ENCODE measurements at regions not wholly inside any gene's neighbourhood (a gene's known extent, or its start where the extent isn't known, plus 50 kb on each side); places are given as distances from the start of the nearest gene placed in this dataset.
A peak's percentile ranks its signal among the peaks of the same experiment; 100 is the strongest.
"Not testable (repeated sequence)": the region's sequence is repeated elsewhere in the genome, so short reads cannot be mapped to it uniquely, and the experiment has no call there.

- not testable (repeated sequence) for H3K9me3 Mint-ChIP-seq (ENCODE audit: unreplicated experiment); H3K27me3 Mint-ChIP-seq (ENCODE audit: low read depth, unreplicated experiment); H2AFZ ChIP-seq (ENCODE audit: low read depth, low read length); H3K4me3 Mint-ChIP-seq (ENCODE audit: unreplicated experiment); FAIRE-seq; H3K79me2 ChIP-seq (ENCODE audit: insufficient read depth, low read length); H3K27ac ChIP-seq (ENCODE audit: low read depth, low read length); H3K4me3 ChIP-seq (ENCODE audit: insufficient read depth, low read depth, low read length); H3K9me3 ChIP-seq (ENCODE audit: insufficient read depth, low read depth, low read length); H3K4me1 ChIP-seq (ENCODE audit: insufficient read depth, low read length); H3K36me3 Mint-ChIP-seq (ENCODE audit: low read depth, unreplicated experiment); H3K9ac ChIP-seq (ENCODE audit: low read length); H4K20me1 ChIP-seq (ENCODE audit: insufficient read depth, low read length); H3K27me3 ChIP-seq (ENCODE audit: insufficient read depth, low read length); H3K4me2 ChIP-seq (ENCODE audit: low read length); H3K36me3 ChIP-seq (ENCODE audit: insufficient read depth, low read length)
- Mint-ChIP-seq H3K27ac (ENCODE audit: unreplicated experiment) (peak overlapping the region; percentile 34), H3K4me1 (ENCODE audit: low read depth, unreplicated experiment) (peaks cover 33% of the 10 kb centered on the region)
- peak; percentile 58 for DNase-seq (ENCODE audit: low read depth)
Observed at GRCh38 chr1:145537003-145537402, 70.8 kb upstream of the GPR89A start.

- not testable (repeated sequence) for H3K4me1 ChIP-seq (ENCODE audit: insufficient read depth, low read length); H2AFZ ChIP-seq (ENCODE audit: low read depth, low read length); H3K4me2 ChIP-seq (ENCODE audit: low read length); H3K27me3 ChIP-seq (ENCODE audit: insufficient read depth, low read length); FAIRE-seq; H3K9ac ChIP-seq (ENCODE audit: low read length); H3K79me2 ChIP-seq (ENCODE audit: insufficient read depth, low read length); H3K36me3 ChIP-seq (ENCODE audit: insufficient read depth, low read length); H3K27ac ChIP-seq (ENCODE audit: low read depth, low read length); H3K4me3 Mint-ChIP-seq (ENCODE audit: unreplicated experiment); H4K20me1 ChIP-seq (ENCODE audit: insufficient read depth, low read length); H3K36me3 Mint-ChIP-seq (ENCODE audit: low read depth, unreplicated experiment); H3K4me3 ChIP-seq (ENCODE audit: insufficient read depth, low read depth, low read length); H3K27me3 Mint-ChIP-seq (ENCODE audit: low read depth, unreplicated experiment); H3K9me3 ChIP-seq (ENCODE audit: insufficient read depth, low read depth, low read length); H3K9me3 Mint-ChIP-seq (ENCODE audit: unreplicated experiment)
- H3K27ac Mint-ChIP-seq (ENCODE audit: unreplicated experiment): peak overlapping the region; percentile 13
- DNase-seq (ENCODE audit: low read depth): peak; percentile 61
- H3K4me1 Mint-ChIP-seq (ENCODE audit: low read depth, unreplicated experiment): peaks cover 25% of the 10 kb centered on the region
Observed at GRCh38 chr1:145535461-145535860, 72.3 kb upstream of the GPR89A start.

GRCh38 chr1:145528068-145528564 is 79.7 kb upstream of the GPR89A start:
- not testable (repeated sequence) for DNase-seq (ENCODE audit: low read depth); H3K79me2 ChIP-seq (ENCODE audit: insufficient read depth, low read length); H3K36me3 Mint-ChIP-seq (ENCODE audit: low read depth, unreplicated experiment); H3K4me2 ChIP-seq (ENCODE audit: low read length); H3K27ac ChIP-seq (ENCODE audit: low read depth, low read length); H3K9ac ChIP-seq (ENCODE audit: low read length); H3K9me3 Mint-ChIP-seq (ENCODE audit: unreplicated experiment); H3K9me3 ChIP-seq (ENCODE audit: insufficient read depth, low read depth, low read length); H3K4me1 ChIP-seq (ENCODE audit: insufficient read depth, low read length); H2AFZ ChIP-seq (ENCODE audit: low read depth, low read length); H3K27me3 ChIP-seq (ENCODE audit: insufficient read depth, low read length); H3K36me3 ChIP-seq (ENCODE audit: insufficient read depth, low read length); H3K27me3 Mint-ChIP-seq (ENCODE audit: low read depth, unreplicated experiment); H3K4me3 Mint-ChIP-seq (ENCODE audit: unreplicated experiment); H3K4me3 ChIP-seq (ENCODE audit: insufficient read depth, low read depth, low read length); H4K20me1 ChIP-seq (ENCODE audit: insufficient read depth, low read length); FAIRE-seq; H3K4me1 Mint-ChIP-seq (ENCODE audit: low read depth, unreplicated experiment); H3K27ac Mint-ChIP-seq (ENCODE audit: unreplicated experiment)

GRCh38 chr1:145520159-145520558 is 87.6 kb upstream of the GPR89A start:
- H3K27ac Mint-ChIP-seq (ENCODE audit: unreplicated experiment); H3K9me3 ChIP-seq (ENCODE audit: insufficient read depth, low read depth, low read length); DNase-seq (ENCODE audit: low read depth); H3K4me1 ChIP-seq (ENCODE audit: insufficient read depth, low read length); FAIRE-seq; H3K4me2 ChIP-seq (ENCODE audit: low read length); H3K4me3 Mint-ChIP-seq (ENCODE audit: unreplicated experiment); H3K9ac ChIP-seq (ENCODE audit: low read length); H2AFZ ChIP-seq (ENCODE audit: low read depth, low read length); H3K4me3 ChIP-seq (ENCODE audit: insufficient read depth, low read depth, low read length); H3K4me1 Mint-ChIP-seq (ENCODE audit: low read depth, unreplicated experiment); H3K9me3 Mint-ChIP-seq (ENCODE audit: unreplicated experiment); H3K36me3 ChIP-seq (ENCODE audit: insufficient read depth, low read length); H3K79me2 ChIP-seq (ENCODE audit: insufficient read depth, low read length); H3K27me3 ChIP-seq (ENCODE audit: insufficient read depth, low read length); H3K36me3 Mint-ChIP-seq (ENCODE audit: low read depth, unreplicated experiment); H3K27ac ChIP-seq (ENCODE audit: low read depth, low read length); H4K20me1 ChIP-seq (ENCODE audit: insufficient read depth, low read length): not testable (repeated sequence)
- peaks cover 25% of the 10 kb centered on the region for H3K27me3 Mint-ChIP-seq (ENCODE audit: low read depth, unreplicated experiment)

GRCh38 chr1:145519302-145519701 is 88.5 kb upstream of the GPR89A start:
- not testable (repeated sequence) for H3K27me3 ChIP-seq (ENCODE audit: insufficient read depth, low read length); H3K79me2 ChIP-seq (ENCODE audit: insufficient read depth, low read length); H3K36me3 Mint-ChIP-seq (ENCODE audit: low read depth, unreplicated experiment); H3K27ac ChIP-seq (ENCODE audit: low read depth, low read length); H2AFZ ChIP-seq (ENCODE audit: low read depth, low read length); H3K4me1 ChIP-seq (ENCODE audit: insufficient read depth, low read length); H3K4me2 ChIP-seq (ENCODE audit: low read length); H3K36me3 ChIP-seq (ENCODE audit: insufficient read depth, low read length); H3K9me3 Mint-ChIP-seq (ENCODE audit: unreplicated experiment); H3K9me3 ChIP-seq (ENCODE audit: insufficient read depth, low read depth, low read length); FAIRE-seq; H3K9ac ChIP-seq (ENCODE audit: low read length); H3K4me1 Mint-ChIP-seq (ENCODE audit: low read depth, unreplicated experiment); H3K4me3 ChIP-seq (ENCODE audit: insufficient read depth, low read depth, low read length); H3K4me3 Mint-ChIP-seq (ENCODE audit: unreplicated experiment); DNase-seq (ENCODE audit: low read depth); H3K27ac Mint-ChIP-seq (ENCODE audit: unreplicated experiment); H4K20me1 ChIP-seq (ENCODE audit: insufficient read depth, low read length)
- peaks cover 25% of the 10 kb centered on the region for H3K27me3 Mint-ChIP-seq (ENCODE audit: low read depth, unreplicated experiment)

GRCh38 chr1:145513017-145513416 is 87.6 kb upstream of the NBPF20 start:
- H3K27ac Mint-ChIP-seq (ENCODE audit: unreplicated experiment); H4K20me1 ChIP-seq (ENCODE audit: insufficient read depth, low read length); H3K4me1 Mint-ChIP-seq (ENCODE audit: low read depth, unreplicated experiment); H3K4me2 ChIP-seq (ENCODE audit: low read length); H3K9ac ChIP-seq (ENCODE audit: low read length); H3K36me3 Mint-ChIP-seq (ENCODE audit: low read depth, unreplicated experiment); H3K79me2 ChIP-seq (ENCODE audit: insufficient read depth, low read length); FAIRE-seq; H3K4me1 ChIP-seq (ENCODE audit: insufficient read depth, low read length); H3K9me3 Mint-ChIP-seq (ENCODE audit: unreplicated experiment); H3K4me3 Mint-ChIP-seq (ENCODE audit: unreplicated experiment); H3K27me3 Mint-ChIP-seq (ENCODE audit: low read depth, unreplicated experiment); H3K9me3 ChIP-seq (ENCODE audit: insufficient read depth, low read depth, low read length); H3K4me3 ChIP-seq (ENCODE audit: insufficient read depth, low read depth, low read length); H3K27me3 ChIP-seq (ENCODE audit: insufficient read depth, low read length); H3K27ac ChIP-seq (ENCODE audit: low read depth, low read length); H2AFZ ChIP-seq (ENCODE audit: low read depth, low read length); H3K36me3 ChIP-seq (ENCODE audit: insufficient read depth, low read length); DNase-seq (ENCODE audit: low read depth): not testable (repeated sequence)
